Right lobe of liver (tissue), 6 donors: ENCODE measurements at regions not wholly inside any gene's neighbourhood (a gene's known extent, or its start where the extent isn't known, plus 50 kb on each side); places are given as distances from the start of the nearest gene placed in this dataset.
"Not testable (repeated sequence)": the region's sequence is repeated elsewhere in the genome, so short reads cannot be mapped to it uniquely, and the experiment has no call there.

Source experiments
- ATAC-seq, 4 donors: fragments of 200-7000 bp; cut with Tn5 transposase; one replicate each; pipeline ENCODE4 v1.9.1; 2020; ENCODE audit warnings: mild to moderate bottlenecking in 4 of 4, moderate library complexity in 4 of 4
- DNase-seq, 3 donors: peaks; one replicate each; pipeline ENCODE4 v3.0.0-alpha.2; 2020
- H3K27ac ChIP-seq, 3 donors: fragments of 200-600 bp; one replicate each; pipeline ENCODE4 v1.8.0; 2022
- H3K27me3 ChIP-seq, 2 donors: fragments of 200-600 bp; one replicate each; pipeline ENCODE4 v1.8.0; 2022
- H3K36me3 ChIP-seq, 4 donors: fragments of 200-600 bp; sonication (generic) in 1 of 4; one replicate each; pipeline versions ENCODE4 v1.5.1 to v1.8.0; 2017 to 2022; ENCODE audit warnings: control low read depth in 1 of 4
- H3K4me1 ChIP-seq, 4 donors: fragments of 200-600 bp; sonication (generic) in 1 of 4; one replicate each; pipeline versions ENCODE4 v1.5.1 to v1.8.0; 2017 to 2022; ENCODE audit warnings: control low read depth in 1 of 4
- H3K4me3 ChIP-seq, 3 donors: fragments of 200-600 bp; one replicate each; pipeline ENCODE4 v1.8.0; 2022
- H3K9me3 ChIP-seq, 4 donors: fragments of 200-600 bp; sonication (generic) in 1 of 4; one replicate each; pipeline versions ENCODE4 v1.5.1 to v1.8.0; 2017 to 2022; ENCODE audit warnings: control low read depth in 1 of 4
- CTCF ChIP-seq, 4 donors: fragments of 200-600 bp in 3 of 4; fragments of 450-650 bp in 1 of 4; IDR thresholded peaks; one replicate each; pipeline versions ENCODE4 v1.5.1 to v1.8.0; 2016 to 2022; ENCODE audit warnings: antibody characterized with exemption in 4 of 4, mild to moderate bottlenecking in 2 of 4
- POLR2A ChIP-seq: fragments of 450-650 bp; IDR thresholded peaks from one replicate; pipeline ENCODE4 v1.6.1; 2017; ENCODE audit warnings: antibody characterized with exemption, mild to moderate bottlenecking
- WGBS: methylation state at CpG from one replicate; pipeline ENCODE4 v1.1.6; 2018; ENCODE audit warnings: low coverage, low lambda C conversion rate; ENCODE audit not compliant: insufficient coverage; ENCODE audit errors: missing lambda C conversion rate; 5-methylcytosine and 5-hydroxymethylcytosine counted together
- intact Hi-C, 2 donors: fragments of 100-400 bp; cut with DNase I; formaldehyde crosslinking; loops; one replicate each; pipeline versions ENCODE4 v1.11.2 to v1.14.1; 2022
- donor health status: DM: no; HTN: yes; CAD: no.
- donor health status: DM: no; HTN: no; CAD: no.
- donor health status: DM: no; HTN: no; CAD: no.
- donor health status: DM: no; HTN: yes; CAD: no.
- donor health status: DM: no; HTN: yes; CAD: no.

GRCh38 chr5:12614608-12615007 lies 710.4 kb upstream of the CTNND2 start:
- no peak for TF ChIP-seq CTCF (IDR thresholded peaks at IDR 0.05)
- no peak for TF ChIP-seq POLR2A
- 22% methylated on average over 1 of the region's 1 CpG for WGBS
- H3K4me3 ChIP-seq = no peak overlapping the region
- intact Hi-C loops = no loop called here
- H3K9me3 ChIP-seq = no peaks in the 10 kb centered on the region
- ATAC-seq (no peak), DNase-seq (no peak)
- H3K27ac ChIP-seq = no peak overlapping the region
- H3K36me3 ChIP-seq = no peaks in the 10 kb centered on the region
- no peaks in the 10 kb centered on the region for H3K4me1 ChIP-seq
- H3K27me3 ChIP-seq = no peaks in the 10 kb centered on the region

- no peak overlapping the region for H3K27ac ChIP-seq
- TF ChIP-seq CTCF (IDR thresholded peaks at IDR 0.05) (no peak), POLR2A (no peak)
- H3K4me3 ChIP-seq = no peak overlapping the region
- no peaks in the 10 kb centered on the region for H3K27me3 ChIP-seq
- ATAC-seq = no peak
- no peaks in the 10 kb centered on the region for H3K36me3 ChIP-seq
- H3K9me3 ChIP-seq = no peaks in the 10 kb centered on the region
- H3K4me1 ChIP-seq = no peaks in the 10 kb centered on the region
- intact Hi-C loops = no loop called here
- DNase-seq = no peak
These were observed 706.9 kb upstream of the CTNND2 start for GRCh38 chr5:12611132-12611531.

- H3K36me3 ChIP-seq, DNase-seq, H3K9me3 ChIP-seq, intact Hi-C loops, H3K27ac ChIP-seq, H3K27me3 ChIP-seq, H3K4me3 ChIP-seq, H3K4me1 ChIP-seq, ATAC-seq: not testable (repeated sequence)
- 25% methylated on average over 2 of the region's 2 CpGs for WGBS
These were observed 703.6 kb upstream of the CTNND2 start for GRCh38 chr5:12607817-12608216.

- Histone ChIP-seq H3K36me3 (no peaks in the 10 kb centered on the region), H3K4me3 (no peak overlapping the region), H3K9me3 (no peaks in the 10 kb centered on the region), H3K27me3 (no peaks in the 10 kb centered on the region), H3K27ac (no peak overlapping the region), H3K4me1 (no peaks in the 10 kb centered on the region)
- no peak for TF ChIP-seq CTCF (IDR thresholded peaks at IDR 0.05)
- TF ChIP-seq POLR2A = no peak
- ATAC-seq (no peak), DNase-seq (no peak)
- intact Hi-C loops = no loop called here
- 36% methylated on average over 3 of the region's 3 CpGs for WGBS
These were observed 688.0 kb upstream of the CTNND2 start for GRCh38 chr5:12592228-12592627.

GRCh38 chr5:12586406-12586805 lies 682.2 kb upstream of the CTNND2 start:
- Histone ChIP-seq H3K27ac (no peak overlapping the region), H3K36me3 (no peaks in the 10 kb centered on the region), H3K27me3 (no peaks in the 10 kb centered on the region), H3K4me1 (no peaks in the 10 kb centered on the region), H3K9me3 (no peaks in the 10 kb centered on the region), H3K4me3 (no peak overlapping the region)
- TF ChIP-seq POLR2A (no peak), CTCF (IDR thresholded peaks at IDR 0.05) (no peak)
- no peak for DNase-seq
- intact Hi-C loops = no loop called here
- ATAC-seq = no peak

- H3K36me3 ChIP-seq, H3K27ac ChIP-seq, H3K9me3 ChIP-seq, DNase-seq, intact Hi-C loops, H3K4me1 ChIP-seq, H3K4me3 ChIP-seq, ATAC-seq, H3K27me3 ChIP-seq: not testable (repeated sequence)
- 89% methylated on average over 13 of the region's 13 CpGs for WGBS
These were observed 674.6 kb upstream of the CTNND2 start for GRCh38 chr5:12578803-12579202.

- DNase-seq, H3K4me3 ChIP-seq, H3K4me1 ChIP-seq, ATAC-seq, H3K27ac ChIP-seq, H3K9me3 ChIP-seq, H3K27me3 ChIP-seq, intact Hi-C loops, H3K36me3 ChIP-seq: not testable (repeated sequence)
- WGBS = 73% methylated on average over 1 of the region's 1 CpG
These were observed 672.7 kb upstream of the CTNND2 start for GRCh38 chr5:12576953-12577352.

GRCh38 chr5:12574298-12575093 lies 670.2 kb upstream of the CTNND2 start:
- H3K27me3 ChIP-seq, H3K4me3 ChIP-seq, H3K4me1 ChIP-seq, ATAC-seq, intact Hi-C loops, H3K9me3 ChIP-seq, H3K36me3 ChIP-seq, H3K27ac ChIP-seq: not testable (repeated sequence)
- 40% methylated on average over 2 of the region's 56 CpGs for WGBS
- peak in 1 of 3 donors; percentile 36 for DNase-seq
